SK-N-SH (cell line): ENCODE measurements at regions not wholly inside any gene's neighbourhood (a gene's known extent, or its start where the extent isn't known, plus 50 kb on each side); places are given as distances from the start of the nearest gene placed in this dataset.
"Not testable (repeated sequence)": the region's sequence is repeated elsewhere in the genome, so short reads cannot be mapped to it uniquely, and the experiment has no call there.

ENCODE experiments used
- EZH2phosphoT487 ChIP-seq: fragments of 200-600 bp; sonication (generic); IDR thresholded peaks from 2 replicates; pipeline ENCODE4 v1.6.1; 2017; ENCODE audit warnings: low read depth, mixed run types, mild to moderate bottlenecking, antibody characterized with exemption, moderate library complexity, borderline replicate concordance
- NFIC ChIP-seq: IDR thresholded peaks from 2 replicates; pipeline ENCODE4 v1.4.0; 2012; ENCODE audit warnings: borderline replicate concordance
- POLR2AphosphoS5 ChIP-seq: IDR thresholded peaks from 2 replicates; pipeline ENCODE4 v1.6.1; 2012; ENCODE audit warnings: low read depth, low read length
- YY1 ChIP-seq: IDR thresholded peaks from 2 replicates; pipeline ENCODE4 v1.4.0; 2012; ENCODE audit warnings: low read depth, mild to moderate bottlenecking
- ZBTB33 ChIP-seq: IDR thresholded peaks from 2 replicates; pipeline ENCODE4 v1.4.0; 2012; ENCODE audit warnings: low read depth, borderline replicate concordance
- TF ChIP-seq, protein P1 (sequence below): fragments of 200-600 bp; sonication (generic); IDR thresholded peaks from 2 replicates; pipeline ENCODE4 v1.6.1; 2017; ENCODE audit warnings: antibody characterized with exemption, mild to moderate bottlenecking, moderate library complexity

DNA sequence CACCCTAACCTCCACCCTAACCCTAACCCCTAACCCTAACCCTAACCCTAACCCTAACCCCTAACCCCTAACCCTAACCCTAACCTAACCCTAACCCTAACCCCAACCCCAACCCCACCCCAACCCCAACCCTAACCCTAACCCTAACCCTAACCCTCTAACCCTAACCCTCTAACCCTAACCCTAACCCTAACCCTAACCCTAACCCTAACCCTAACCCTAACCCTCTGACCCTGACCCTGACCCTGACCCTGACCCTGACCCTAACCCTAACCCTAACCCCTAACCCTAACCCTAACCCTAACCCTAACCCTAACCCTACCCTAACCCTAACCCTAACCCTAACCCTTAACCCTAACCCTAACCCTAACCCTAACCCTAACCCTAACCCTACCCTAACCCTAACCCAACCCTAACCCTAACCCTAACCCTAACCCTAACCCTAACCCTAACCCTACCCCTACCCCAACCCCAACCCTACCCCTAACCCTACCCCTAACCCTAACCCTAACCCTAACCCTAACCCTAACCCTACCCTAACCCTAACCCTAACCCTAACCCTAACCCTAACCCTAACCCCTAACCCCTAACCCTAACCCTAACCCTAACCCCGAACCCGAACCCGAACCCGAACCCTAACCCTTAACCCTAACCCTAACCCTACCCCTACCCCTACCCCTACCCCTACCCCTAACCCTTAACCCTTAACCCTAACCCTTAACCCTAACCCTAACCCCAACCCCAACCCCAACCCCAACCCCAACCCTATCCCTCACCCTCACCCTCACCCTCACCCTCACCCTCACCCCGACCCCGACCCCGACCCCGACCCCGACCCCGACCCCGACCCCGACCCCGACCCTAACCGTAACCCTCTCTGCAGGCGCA is 186.2 kb upstream of the CHL1 start:
- TF ChIP-seq, protein P1, sequence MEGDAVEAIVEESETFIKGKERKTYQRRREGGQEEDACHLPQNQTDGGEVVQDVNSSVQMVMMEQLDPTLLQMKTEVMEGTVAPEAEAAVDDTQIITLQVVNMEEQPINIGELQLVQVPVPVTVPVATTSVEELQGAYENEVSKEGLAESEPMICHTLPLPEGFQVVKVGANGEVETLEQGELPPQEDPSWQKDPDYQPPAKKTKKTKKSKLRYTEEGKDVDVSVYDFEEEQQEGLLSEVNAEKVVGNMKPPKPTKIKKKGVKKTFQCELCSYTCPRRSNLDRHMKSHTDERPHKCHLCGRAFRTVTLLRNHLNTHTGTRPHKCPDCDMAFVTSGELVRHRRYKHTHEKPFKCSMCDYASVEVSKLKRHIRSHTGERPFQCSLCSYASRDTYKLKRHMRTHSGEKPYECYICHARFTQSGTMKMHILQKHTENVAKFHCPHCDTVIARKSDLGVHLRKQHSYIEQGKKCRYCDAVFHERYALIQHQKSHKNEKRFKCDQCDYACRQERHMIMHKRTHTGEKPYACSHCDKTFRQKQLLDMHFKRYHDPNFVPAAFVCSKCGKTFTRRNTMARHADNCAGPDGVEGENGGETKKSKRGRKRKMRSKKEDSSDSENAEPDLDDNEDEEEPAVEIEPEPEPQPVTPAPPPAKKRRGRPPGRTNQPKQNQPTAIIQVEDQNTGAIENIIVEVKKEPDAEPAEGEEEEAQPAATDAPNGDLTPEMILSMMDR = not testable (repeated sequence)
- not testable (repeated sequence) for TF ChIP-seq NFIC, ZBTB33, YY1, EZH2phosphoT487
- 0 out of 2 replicates have a peak, but pooled peaks have one; percentile 26 for TF ChIP-seq POLR2AphosphoS5
